GM19463 (cell line): ENCODE measurements at regions not wholly inside any gene's neighbourhood (a gene's known extent, or its start where the extent isn't known, plus 50 kb on each side); places are given as distances from the start of the nearest gene placed in this dataset.

Source experiments
- ATAC-seq: cut with Tn5 transposase; IDR thresholded peaks from one replicate; pipeline ENCODE4 v1.9.1; 2021; ENCODE audit warnings: mild to moderate bottlenecking, moderate library complexity; ENCODE audit not compliant: unreplicated experiment

- ATAC-seq, result no peak
These were observed 57.8 kb upstream of the PLAC8 start for GRCh38 chr4:83172371-83172770.

GRCh38 chr4:83171436-83172039 is 57.0 kb upstream of the PLAC8 start:
- no peak for ATAC-seq

GRCh38 chr4:83170952-83171399 is 56.4 kb upstream of the PLAC8 start:
- ATAC-seq, result peak; percentile 46
